K562 (cell line): ENCODE measurements at regions not wholly inside any gene's neighbourhood (a gene's known extent, or its start where the extent isn't known, plus 50 kb on each side); places are given as distances from the start of the nearest gene placed in this dataset.

Source experiments
- CCAR2 ChIP-seq: fragments of 200-400 bp; formaldehyde crosslinking; IDR thresholded peaks from 2 replicates; pipeline ENCODE4 v1.6.1; 2017; ENCODE audit warnings: mild to moderate bottlenecking, low read depth, low read length
- ZNF586 ChIP-seq: fragments of 450-650 bp; formaldehyde crosslinking; conservative IDR thresholded peaks from 2 replicates; pipeline ENCODE4 v1.4.0; 2020; ENCODE audit warnings: mild to moderate bottlenecking, moderate library complexity
- TF ChIP-seq, protein P1 (sequence below): sonication (generic); formaldehyde crosslinking; IDR thresholded peaks from 2 replicates; pipeline ENCODE4 v1.8.0; 2023; ENCODE audit warnings: mild to moderate bottlenecking, missing genetic modification reagents
- TF ChIP-seq, protein P2 (sequence below): fragments of 150-350 bp; conservative IDR thresholded peaks from 2 replicates; pipeline ENCODE4 v1.6.1; 2014; ENCODE audit warnings: low read length
- TF ChIP-seq, protein P3 (sequence below): fragments of 250-450 bp; sonication (Bioruptor Pico); IDR thresholded peaks from 2 replicates; pipeline ENCODE4 v1.8.0; 2022; ENCODE audit warnings: moderate library complexity, mild to moderate bottlenecking, inconsistent platforms

DNA sequence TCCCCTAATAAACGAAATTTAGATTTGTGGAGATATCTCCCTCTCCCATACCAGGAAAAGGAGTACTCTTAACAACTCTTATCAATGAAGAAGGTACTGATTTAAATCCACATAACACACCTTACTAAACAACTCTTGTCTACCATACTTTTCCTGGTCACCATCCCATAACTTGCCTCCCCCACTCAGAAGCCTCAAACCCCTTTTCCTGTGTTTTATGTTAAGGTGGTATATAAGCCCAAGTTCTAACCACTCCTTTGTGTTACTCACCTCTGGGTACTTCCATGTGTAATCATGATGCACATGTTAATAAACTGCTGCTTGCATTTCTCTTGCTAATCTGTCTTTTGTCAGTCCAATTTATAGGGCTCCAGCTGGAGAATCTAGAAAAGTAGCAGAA is 330.7 kb downstream of the CD83 start:
- TF ChIP-seq, protein P1, sequence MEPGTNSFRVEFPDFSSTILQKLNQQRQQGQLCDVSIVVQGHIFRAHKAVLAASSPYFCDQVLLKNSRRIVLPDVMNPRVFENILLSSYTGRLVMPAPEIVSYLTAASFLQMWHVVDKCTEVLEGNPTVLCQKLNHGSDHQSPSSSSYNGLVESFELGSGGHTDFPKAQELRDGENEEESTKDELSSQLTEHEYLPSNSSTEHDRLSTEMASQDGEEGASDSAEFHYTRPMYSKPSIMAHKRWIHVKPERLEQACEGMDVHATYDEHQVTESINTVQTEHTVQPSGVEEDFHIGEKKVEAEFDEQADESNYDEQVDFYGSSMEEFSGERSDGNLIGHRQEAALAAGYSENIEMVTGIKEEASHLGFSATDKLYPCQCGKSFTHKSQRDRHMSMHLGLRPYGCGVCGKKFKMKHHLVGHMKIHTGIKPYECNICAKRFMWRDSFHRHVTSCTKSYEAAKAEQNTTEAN (CRISPR knock-in tag), result no peak
- TF ChIP-seq, protein P2, sequence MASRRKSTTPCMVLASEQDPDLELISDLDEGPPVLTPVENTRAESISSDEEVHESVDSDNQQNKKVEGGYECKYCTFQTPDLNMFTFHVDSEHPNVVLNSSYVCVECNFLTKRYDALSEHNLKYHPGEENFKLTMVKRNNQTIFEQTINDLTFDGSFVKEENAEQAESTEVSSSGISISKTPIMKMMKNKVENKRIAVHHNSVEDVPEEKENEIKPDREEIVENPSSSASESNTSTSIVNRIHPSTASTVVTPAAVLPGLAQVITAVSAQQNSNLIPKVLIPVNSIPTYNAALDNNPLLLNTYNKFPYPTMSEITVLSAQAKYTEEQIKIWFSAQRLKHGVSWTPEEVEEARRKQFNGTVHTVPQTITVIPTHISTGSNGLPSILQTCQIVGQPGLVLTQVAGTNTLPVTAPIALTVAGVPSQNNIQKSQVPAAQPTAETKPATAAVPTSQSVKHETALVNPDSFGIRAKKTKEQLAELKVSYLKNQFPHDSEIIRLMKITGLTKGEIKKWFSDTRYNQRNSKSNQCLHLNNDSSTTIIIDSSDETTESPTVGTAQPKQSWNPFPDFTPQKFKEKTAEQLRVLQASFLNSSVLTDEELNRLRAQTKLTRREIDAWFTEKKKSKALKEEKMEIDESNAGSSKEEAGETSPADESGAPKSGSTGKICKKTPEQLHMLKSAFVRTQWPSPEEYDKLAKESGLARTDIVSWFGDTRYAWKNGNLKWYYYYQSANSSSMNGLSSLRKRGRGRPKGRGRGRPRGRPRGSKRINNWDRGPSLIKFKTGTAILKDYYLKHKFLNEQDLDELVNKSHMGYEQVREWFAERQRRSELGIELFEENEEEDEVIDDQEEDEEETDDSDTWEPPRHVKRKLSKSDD, result no peak
- TF ChIP-seq ZNF586 (CRISPR knock-in tag), result no peak
- no peak for TF ChIP-seq CCAR2
- TF ChIP-seq, protein P3, sequence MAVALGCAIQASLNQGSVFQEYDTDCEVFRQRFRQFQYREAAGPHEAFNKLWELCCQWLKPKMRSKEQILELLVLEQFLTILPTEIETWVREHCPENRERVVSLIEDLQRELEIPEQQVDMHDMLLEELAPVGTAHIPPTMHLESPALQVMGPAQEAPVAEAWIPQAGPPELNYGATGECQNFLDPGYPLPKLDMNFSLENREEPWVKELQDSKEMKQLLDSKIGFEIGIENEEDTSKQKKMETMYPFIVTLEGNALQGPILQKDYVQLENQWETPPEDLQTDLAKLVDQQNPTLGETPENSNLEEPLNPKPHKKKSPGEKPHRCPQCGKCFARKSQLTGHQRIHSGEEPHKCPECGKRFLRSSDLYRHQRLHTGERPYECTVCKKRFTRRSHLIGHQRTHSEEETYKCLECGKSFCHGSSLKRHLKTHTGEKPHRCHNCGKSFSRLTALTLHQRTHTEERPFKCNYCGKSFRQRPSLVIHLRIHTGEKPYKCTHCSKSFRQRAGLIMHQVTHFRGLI (CRISPR knock-in tag), result no peak
